Muscle of arm (tissue), 1 donor: ENCODE measurements at regions not wholly inside any gene's neighbourhood (a gene's known extent, or its start where the extent isn't known, plus 50 kb on each side); places are given as distances from the start of the nearest gene placed in this dataset.
"Not testable (repeated sequence)": the region's sequence is repeated elsewhere in the genome, so short reads cannot be mapped to it uniquely, and the experiment has no call there.

Source experiments
- DNase-seq: peaks from one replicate; pipeline ENCODE4 v3.0.0-alpha.2; 2013

- DNase-seq = peak; percentile 3
Measured at GRCh38 chr4:75287738-75288517, 226.3 kb downstream of the RCHY1 start.

- DNase-seq = no peak
Measured at GRCh38 chr4:75285837-75286236, 228.4 kb downstream of the RCHY1 start.

GRCh38 chr4:75284831-75285230 is 229.4 kb downstream of the RCHY1 start:
- no peak for DNase-seq

- not testable (repeated sequence) for DNase-seq
Measured at GRCh38 chr4:75280461-75280860, 233.7 kb downstream of the RCHY1 start.

- no peak for DNase-seq
Measured at GRCh38 chr4:75259306-75259705, 254.9 kb downstream of the RCHY1 start.

- no peak for DNase-seq
Measured at GRCh38 chr4:75255261-75255660, 258.9 kb downstream of the RCHY1 start.

GRCh38 chr4:75254745-75255144 is 259.5 kb downstream of the RCHY1 start:
- DNase-seq = no peak

- DNase-seq = not testable (repeated sequence)
Measured at GRCh38 chr4:75253094-75253493, 261.1 kb downstream of the RCHY1 start.

GRCh38 chr4:75251547-75251946 is 262.7 kb downstream of the RCHY1 start:
- no peak for DNase-seq

GRCh38 chr4:75249739-75250138 is 264.5 kb downstream of the RCHY1 start:
- no peak for DNase-seq

- DNase-seq = no peak
Measured at GRCh38 chr4:75248770-75249407, 265.3 kb downstream of the RCHY1 start.

- no peak for DNase-seq
Measured at GRCh38 chr4:75244325-75244724, 269.9 kb downstream of the RCHY1 start.

GRCh38 chr4:75243570-75243969 is 270.6 kb downstream of the RCHY1 start:
- DNase-seq = no peak

GRCh38 chr4:75235359-75235951 is 278.7 kb downstream of the RCHY1 start:
- DNase-seq = no peak

- no peak for DNase-seq
Measured at GRCh38 chr4:75232546-75232945, 281.7 kb downstream of the RCHY1 start.

GRCh38 chr4:75229806-75230570 is 284.2 kb downstream of the RCHY1 start:
- DNase-seq = no peak

GRCh38 chr4:75213480-75213879 is 280.6 kb downstream of the PARM1 start:
- no peak for DNase-seq

- DNase-seq = no peak
Measured at GRCh38 chr4:75211422-75211821, 278.5 kb downstream of the PARM1 start.

GRCh38 chr4:75207902-75208301 is 275.0 kb downstream of the PARM1 start:
- no peak for DNase-seq

GRCh38 chr4:75195111-75195510 is 262.2 kb downstream of the PARM1 start:
- DNase-seq = no peak

- DNase-seq = no peak
Measured at GRCh38 chr4:75194180-75194579, 261.3 kb downstream of the PARM1 start.

- not testable (repeated sequence) for DNase-seq
Measured at GRCh38 chr4:75192182-75192581, 259.3 kb downstream of the PARM1 start.
